ENCODE measurements at regions not wholly inside any gene's neighbourhood (a gene's known extent, or its start where the extent isn't known, plus 50 kb on each side); places are given as distances from the start of the nearest gene placed in this dataset.

DNA sequence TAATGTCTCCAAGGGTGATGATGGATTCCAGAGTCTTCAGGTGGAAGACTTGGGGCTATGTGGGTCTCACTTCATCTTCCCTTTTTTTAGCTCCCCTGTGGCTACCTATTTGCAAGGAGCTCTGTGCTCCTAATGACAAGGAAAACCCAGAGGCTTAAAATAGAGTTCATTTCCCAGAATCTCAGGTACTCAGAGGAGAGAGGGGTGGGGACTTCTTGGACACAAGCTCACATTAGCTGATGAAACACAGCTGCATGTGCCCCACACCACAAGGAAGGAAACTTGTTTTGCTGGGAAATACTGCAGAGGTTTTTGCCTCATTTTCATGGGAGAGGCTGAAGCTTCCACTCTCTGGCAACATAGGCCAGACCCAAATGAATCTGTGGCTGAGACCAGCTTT lies 138.6 kb upstream of the SLC1A4 start:
- no peak for DNase-seq (ENCODE audit: low read depth in 2 of 2, low spot score in 1 of 2)

- no peak for DNase-seq (ENCODE audit: low read depth in 2 of 2, low spot score in 1 of 2)
Measured at GRCh38 chr2:64852771-64853241, 136.4 kb upstream of the SLC1A4 start.

DNA sequence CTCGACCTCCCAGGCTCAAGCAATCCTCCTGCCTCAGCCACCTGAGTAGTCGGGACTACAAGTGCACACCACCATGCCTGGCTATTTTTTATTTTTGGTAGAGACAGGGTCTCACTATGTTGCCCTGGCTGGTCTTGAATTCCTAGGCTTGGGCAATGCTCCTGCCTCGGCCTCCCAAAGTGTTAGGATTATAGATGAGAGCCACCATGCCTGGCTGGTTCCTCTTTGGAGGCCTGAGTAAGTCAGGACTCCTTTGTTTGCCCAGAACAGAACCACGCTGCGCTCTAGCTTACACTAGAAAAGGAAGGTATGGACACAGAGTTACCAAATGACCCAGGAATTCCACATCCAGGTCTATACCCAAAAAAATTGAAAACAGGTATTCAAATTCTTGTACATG lies 135.9 kb upstream of the SLC1A4 start:
- DNase-seq (ENCODE audit: low read depth in 2 of 2, low spot score in 1 of 2) = no peak

DNA sequence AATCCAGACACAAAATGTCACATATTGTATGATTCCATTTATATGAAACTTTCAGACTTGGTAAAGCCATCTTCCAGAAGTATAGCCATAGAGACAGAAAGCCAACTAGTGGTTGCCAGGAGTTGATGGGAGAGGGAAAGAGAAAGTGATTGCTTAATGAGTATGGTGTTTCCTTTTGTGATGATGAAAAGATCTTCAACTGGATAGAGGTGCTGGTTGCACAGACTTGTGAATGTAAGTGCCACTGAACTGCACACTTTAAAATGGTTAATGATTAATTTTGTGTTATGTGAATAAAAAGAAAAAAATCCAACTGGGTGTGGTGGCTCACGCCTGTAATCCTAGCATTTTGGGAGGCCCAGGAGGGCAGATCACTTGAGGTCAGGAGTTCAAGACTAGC lies 135.3 kb upstream of the SLC1A4 start:
- no peak for DNase-seq (ENCODE audit: low read depth in 2 of 2, low spot score in 1 of 2)

DNA sequence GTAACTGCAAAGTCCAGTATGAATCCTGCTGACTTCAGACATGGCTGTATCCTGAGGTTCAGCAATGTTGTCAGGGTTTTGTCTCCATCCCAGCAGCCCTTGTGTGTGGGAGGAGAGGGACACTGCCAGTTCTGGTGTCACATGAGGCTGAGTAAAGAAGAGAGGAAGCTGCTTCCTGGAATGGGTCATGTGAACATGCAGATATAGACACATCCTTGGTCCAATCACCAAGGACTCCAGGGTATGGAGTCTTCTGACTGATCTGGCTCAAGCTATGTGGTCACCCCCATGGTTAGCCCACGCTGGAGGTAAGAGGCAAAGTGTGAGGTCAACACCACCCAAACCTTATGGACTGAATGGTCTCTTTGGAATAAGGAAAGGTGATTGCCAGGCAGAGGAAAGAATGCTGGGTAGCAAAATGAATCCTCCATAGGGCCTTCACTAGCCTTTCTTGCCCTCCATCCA lies 134.4 kb upstream of the SLC1A4 start:
- DNase-seq (ENCODE audit: low read depth in 2 of 2, low spot score in 1 of 2) = no peak

DNA sequence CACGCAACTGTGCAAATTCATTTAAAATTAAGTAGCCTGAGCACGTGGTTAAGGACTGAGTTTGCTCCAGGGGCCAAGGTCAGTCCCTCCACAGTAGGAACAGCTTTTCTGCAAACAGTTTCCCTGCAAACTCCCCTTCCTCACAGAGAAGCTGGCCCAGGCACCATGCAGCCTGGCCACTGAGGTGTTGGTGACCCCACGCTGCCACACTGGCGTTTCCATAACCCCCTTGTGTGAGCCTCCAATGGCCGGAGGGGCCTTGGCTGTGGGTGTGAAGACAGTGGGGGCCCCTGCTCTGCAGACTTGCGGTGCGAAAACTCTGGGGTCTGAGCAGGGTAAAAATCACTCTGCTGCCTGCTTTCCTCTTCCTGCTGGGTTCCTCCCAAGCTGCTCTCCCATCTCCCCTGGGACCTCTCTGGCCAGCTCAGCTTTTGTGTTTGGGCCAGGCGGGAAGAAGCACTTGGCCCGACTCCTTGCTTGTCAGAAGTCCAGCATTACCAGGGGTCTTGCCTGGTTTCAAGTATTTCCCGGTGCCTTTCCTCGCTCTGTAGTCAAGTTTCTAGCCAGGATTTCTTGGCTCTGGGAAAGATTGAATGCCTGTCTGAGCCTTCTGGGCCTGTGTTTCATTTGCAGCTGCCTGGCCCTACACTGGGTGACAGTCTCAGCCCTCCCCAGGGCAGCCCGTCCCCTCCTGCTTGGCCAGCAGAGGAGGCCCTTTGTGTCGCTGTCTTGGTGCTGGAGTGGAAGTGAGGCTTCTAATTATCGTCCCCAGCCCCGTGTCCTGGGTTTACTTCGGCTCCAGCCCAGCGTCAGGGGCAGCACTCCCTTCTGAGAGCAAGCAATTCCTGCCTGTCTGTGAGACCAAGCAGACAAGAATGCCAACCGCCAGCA lies 131.4 kb upstream of the SLC1A4 start:
- DNase-seq (ENCODE audit: low read depth in 2 of 2, low spot score in 1 of 2) = no peak

- no peak for DNase-seq (ENCODE audit: low read depth in 2 of 2, low spot score in 1 of 2)
Measured at GRCh38 chr2:64858541-64859311, 130.5 kb upstream of the SLC1A4 start.

- no peak for DNase-seq (ENCODE audit: low read depth in 2 of 2, low spot score in 1 of 2)
Measured at GRCh38 chr2:64859312-64860212, 129.6 kb upstream of the SLC1A4 start.

DNA sequence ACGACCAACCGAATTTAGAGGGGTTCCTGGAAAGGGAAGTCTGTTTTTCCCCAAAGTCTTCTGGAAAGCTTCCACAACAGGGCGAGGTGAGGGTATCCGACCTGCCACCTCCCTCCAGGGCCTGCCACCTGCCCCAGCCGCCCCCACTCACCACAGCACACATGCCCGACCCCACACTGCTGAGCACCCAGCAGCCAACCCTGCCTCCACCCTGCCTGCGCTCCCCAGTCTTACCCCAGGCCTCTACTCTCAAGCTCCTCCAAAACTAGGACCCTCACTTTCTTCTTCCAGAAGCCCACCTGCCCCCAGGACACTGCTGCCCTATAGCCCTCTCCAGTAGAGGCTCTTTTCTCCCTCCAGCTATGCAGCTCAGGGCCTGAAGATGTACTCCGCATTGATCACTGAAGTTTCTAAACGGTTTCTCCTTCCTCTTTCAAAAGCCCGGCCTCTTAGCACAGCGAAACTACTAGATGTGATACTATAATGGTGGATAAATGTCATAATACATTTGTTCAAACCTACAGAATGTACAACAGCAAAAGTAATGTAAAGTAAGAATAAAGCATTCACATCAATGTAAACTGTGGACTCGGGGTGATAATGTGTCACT lies 128.8 kb upstream of the SLC1A4 start:
- DNase-seq (ENCODE audit: low read depth in 2 of 2, low spot score in 1 of 2) = no peak

DNA sequence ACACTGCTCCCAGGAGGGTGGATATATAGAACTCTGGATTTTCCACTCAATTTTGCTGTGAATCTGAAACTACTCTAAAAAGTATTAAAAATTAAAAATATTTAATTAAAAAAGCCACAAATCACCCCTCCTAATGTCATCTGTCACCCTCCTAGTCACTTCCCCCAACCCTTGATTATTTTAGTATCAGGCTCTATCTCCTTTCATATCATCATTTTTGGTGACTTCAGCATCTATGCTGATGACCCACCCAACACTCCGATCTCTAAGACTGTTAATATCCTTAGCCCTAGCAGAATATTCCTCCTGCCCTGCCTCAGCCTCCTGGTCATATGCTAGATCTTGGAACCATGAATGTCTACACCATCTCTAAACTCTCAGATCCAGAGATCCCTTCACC lies 128.3 kb upstream of the SLC1A4 start:
- no peak for DNase-seq (ENCODE audit: low read depth in 2 of 2, low spot score in 1 of 2)

GRCh38 chr2:64861452-64862397 lies 127.5 kb upstream of the SLC1A4 start:
- DNase-seq (ENCODE audit: low read depth in 2 of 2, low spot score in 1 of 2) = no peak

DNA sequence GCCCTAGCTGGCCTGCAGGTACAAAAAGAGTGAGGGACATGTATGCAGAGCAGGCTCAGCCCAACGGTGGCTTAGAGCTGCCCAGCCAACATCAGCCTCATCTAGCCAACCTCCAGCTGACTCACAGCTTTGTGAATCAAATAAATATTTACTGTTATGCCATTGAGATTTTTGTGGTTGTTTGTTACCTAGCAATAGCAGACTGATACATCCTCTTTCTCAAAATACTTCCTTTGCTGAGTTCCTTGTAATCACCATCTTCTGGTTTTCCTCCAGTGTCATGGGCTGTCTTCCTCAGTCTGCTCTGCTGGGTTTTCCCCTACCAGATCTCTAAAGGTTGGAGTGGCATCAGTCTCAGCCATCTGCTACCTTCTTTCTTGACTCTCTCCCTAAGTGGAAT lies 126.6 kb upstream of the SLC1A4 start:
- DNase-seq (ENCODE audit: low read depth in 2 of 2, low spot score in 1 of 2) = no peak

DNA sequence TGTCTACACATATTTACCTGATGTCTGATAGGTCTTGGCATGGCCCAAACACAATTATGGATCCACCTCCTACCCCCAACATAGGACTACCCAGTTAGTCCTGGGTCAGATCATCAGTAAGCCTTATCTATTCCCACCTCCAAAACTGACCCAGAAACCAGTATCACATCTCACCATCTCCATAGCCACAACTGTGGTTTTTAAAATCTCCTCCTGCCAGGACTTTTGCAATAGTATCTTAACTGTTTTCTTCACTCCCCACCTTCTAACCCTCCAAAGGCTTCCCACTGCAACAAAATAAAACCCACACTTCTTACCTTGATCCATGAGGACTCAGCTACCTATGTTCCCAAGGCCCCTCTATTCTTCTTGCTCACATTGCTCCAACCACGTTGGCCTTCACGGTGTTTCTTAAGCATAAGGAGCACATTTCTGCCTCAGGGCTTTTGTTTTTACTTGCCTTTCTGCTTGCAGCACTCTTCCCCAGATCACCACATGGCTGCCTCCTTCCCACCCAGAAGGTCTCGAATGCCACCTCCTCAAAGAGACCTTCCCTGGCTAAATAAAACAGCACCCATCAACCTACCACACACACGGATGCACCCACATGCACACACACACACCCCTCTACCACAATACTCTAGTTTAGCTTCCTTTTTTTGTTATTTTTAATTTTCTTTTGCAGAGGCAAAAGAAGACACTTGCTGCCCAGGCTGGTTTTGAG lies 125.9 kb upstream of the SLC1A4 start:
- no peak for DNase-seq (ENCODE audit: low read depth in 2 of 2, low spot score in 1 of 2)

- DNase-seq (ENCODE audit: low read depth in 2 of 2, low spot score in 1 of 2) = peak; percentile 24 to 32
Measured at GRCh38 chr2:64865073-64865830, 123.9 kb upstream of the SLC1A4 start.

DNA sequence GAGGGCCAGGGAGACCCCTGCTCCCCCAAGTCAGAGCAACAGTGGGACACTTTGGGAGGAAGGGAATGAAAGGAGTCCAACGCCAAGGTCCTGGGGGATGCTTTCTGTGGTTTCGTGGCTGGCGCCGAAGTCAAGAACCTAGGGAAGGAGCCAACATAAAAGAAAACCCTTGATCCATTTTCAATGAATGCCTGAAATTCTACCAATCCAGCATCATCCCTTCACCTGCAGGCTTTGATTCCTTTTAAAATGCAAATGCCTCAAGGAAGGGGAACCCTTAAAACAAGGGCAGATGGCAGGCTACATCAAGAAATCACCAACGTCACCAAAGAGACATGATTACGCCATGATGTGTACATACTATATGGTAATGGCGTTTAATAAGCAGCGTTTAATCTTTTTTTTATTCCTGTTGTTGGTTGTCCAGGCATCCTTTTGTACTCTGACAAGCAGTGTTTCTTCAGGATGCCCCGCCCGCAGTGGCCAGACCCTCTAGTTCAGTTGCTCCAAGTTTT lies 123.3 kb upstream of the SLC1A4 start:
- DNase-seq (ENCODE audit: low read depth in 2 of 2, low spot score in 1 of 2) = no peak

GRCh38 chr2:64866797-64867196 lies 122.4 kb upstream of the SLC1A4 start:
- DNase-seq (ENCODE audit: low read depth in 2 of 2, low spot score in 1 of 2) = no peak

DNA sequence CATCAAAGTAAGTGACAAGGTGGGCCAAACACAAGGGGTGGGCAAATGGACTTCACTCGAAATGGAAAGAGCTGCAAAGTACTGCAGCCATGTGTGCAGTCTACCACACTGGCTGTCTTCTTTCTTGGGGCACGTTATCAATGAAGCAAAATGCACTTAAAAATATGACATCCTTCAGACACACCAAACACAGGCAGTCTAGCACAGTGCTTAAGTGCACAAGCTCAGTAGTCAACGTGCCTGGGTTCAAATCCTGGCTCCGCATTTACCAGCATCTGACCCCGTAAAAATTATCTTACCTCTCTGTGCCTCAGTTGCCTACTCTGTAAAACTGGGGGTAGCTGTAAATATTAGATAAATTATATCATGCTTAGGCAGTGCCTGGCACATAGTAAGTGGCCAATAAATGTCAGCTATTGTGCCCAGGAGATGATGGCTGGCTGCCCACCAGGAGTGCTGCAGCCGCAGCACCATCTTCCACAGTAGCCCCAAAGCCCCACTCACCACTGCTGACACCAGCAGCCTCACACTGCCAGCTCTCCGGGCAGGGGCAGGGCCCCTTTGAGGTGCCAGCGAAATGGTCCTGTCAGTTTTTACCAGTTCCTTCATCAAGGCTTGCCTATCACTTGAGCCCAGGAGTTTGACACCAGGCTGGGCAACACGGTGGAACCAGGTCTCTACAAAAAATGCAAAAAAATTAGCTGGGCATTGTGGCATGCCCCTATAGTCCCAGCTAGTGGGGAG lies 121.8 kb upstream of the SLC1A4 start:
- DNase-seq (ENCODE audit: low read depth in 2 of 2, low spot score in 1 of 2) = no peak

All from stimulated activated CD8-positive, alpha-beta memory T cell treated with anti-CD3 and anti-CD28 coated beads, Interleukin-4, amount 100 ng/mL, for 4 hours (primary cell).